ENCODE measurements at regions not wholly inside any gene's neighbourhood (a gene's known extent, or its start where the extent isn't known, plus 50 kb on each side); places are given as distances from the start of the nearest gene placed in this dataset.

GRCh38 chrX:21126661-21127060 lies 247.6 kb upstream of the CNKSR2 start:
- no peak for DNase-seq (ENCODE audit: low spot score)

GRCh38 chrX:21131346-21131745 lies 242.9 kb upstream of the CNKSR2 start:
- no peak for DNase-seq (ENCODE audit: low spot score)

- DNase-seq (ENCODE audit: low spot score), result no peak
These were observed 242.4 kb upstream of the CNKSR2 start for GRCh38 chrX:21131786-21132185.

GRCh38 chrX:21132686-21133393 lies 241.4 kb upstream of the CNKSR2 start:
- no peak for DNase-seq (ENCODE audit: low spot score)

- DNase-seq (ENCODE audit: low spot score), result no peak
These were observed 224.0 kb upstream of the CNKSR2 start for GRCh38 chrX:21150208-21150607.

GRCh38 chrX:21151051-21151450 lies 223.2 kb upstream of the CNKSR2 start:
- no peak for DNase-seq (ENCODE audit: low spot score)

- no peak for DNase-seq (ENCODE audit: low spot score)
These were observed 221.2 kb upstream of the CNKSR2 start for GRCh38 chrX:21153033-21153432.

GRCh38 chrX:21153503-21153902 lies 220.7 kb upstream of the CNKSR2 start:
- DNase-seq (ENCODE audit: low spot score), result no peak

- DNase-seq (ENCODE audit: low spot score), result no peak
These were observed 218.3 kb upstream of the CNKSR2 start for GRCh38 chrX:21155916-21156315.

- DNase-seq (ENCODE audit: low spot score), result no peak
These were observed 217.6 kb upstream of the CNKSR2 start for GRCh38 chrX:21156632-21157031.

- DNase-seq (ENCODE audit: low spot score), result no peak
These were observed 215.5 kb upstream of the CNKSR2 start for GRCh38 chrX:21158678-21159077.

- no peak for DNase-seq (ENCODE audit: low spot score)
These were observed 207.8 kb upstream of the CNKSR2 start for GRCh38 chrX:21166272-21166982.

GRCh38 chrX:21167011-21167410 lies 207.2 kb upstream of the CNKSR2 start:
- DNase-seq (ENCODE audit: low spot score), result no peak

GRCh38 chrX:21167494-21167893 lies 206.7 kb upstream of the CNKSR2 start:
- DNase-seq (ENCODE audit: low spot score), result no peak

GRCh38 chrX:21168401-21169160 lies 205.6 kb upstream of the CNKSR2 start:
- DNase-seq (ENCODE audit: low spot score), result no peak

GRCh38 chrX:21171181-21171580 lies 203.0 kb upstream of the CNKSR2 start:
- no peak for DNase-seq (ENCODE audit: low spot score)

GRCh38 chrX:21174439-21174838 lies 199.8 kb upstream of the CNKSR2 start:
- DNase-seq (ENCODE audit: low spot score), result no peak

GRCh38 chrX:21176921-21177571 lies 197.2 kb upstream of the CNKSR2 start:
- no peak for DNase-seq (ENCODE audit: low spot score)

GRCh38 chrX:21181232-21181853 lies 192.9 kb upstream of the CNKSR2 start:
- no peak for DNase-seq (ENCODE audit: low spot score)

GRCh38 chrX:21193196-21193595 lies 181.0 kb upstream of the CNKSR2 start:
- no peak for DNase-seq (ENCODE audit: low spot score)

- DNase-seq (ENCODE audit: low spot score), result no peak
These were observed 179.7 kb upstream of the CNKSR2 start for GRCh38 chrX:21194526-21194925.

GRCh38 chrX:21207080-21207479 lies 167.1 kb upstream of the CNKSR2 start:
- no peak for DNase-seq (ENCODE audit: low spot score)

Measured in activated CD4-positive, alpha-beta T cell treated with anti-CD3 and anti-CD28 coated beads, Interleukin-2, Interleukin-4, amounts not matched to agents 100 ng/mL and 50 ng/mL, durations not matched to agents 16 hours and 8 hours (primary cell).